ENCODE measurements at regions not wholly inside any gene's neighbourhood (a gene's known extent, or its start where the extent isn't known, plus 50 kb on each side); places are given as distances from the start of the nearest gene placed in this dataset.

GRCh38 chr9:13411791-13412190 is 132.3 kb upstream of the MPDZ start (continued):
- TF ChIP-seq, protein P1, sequence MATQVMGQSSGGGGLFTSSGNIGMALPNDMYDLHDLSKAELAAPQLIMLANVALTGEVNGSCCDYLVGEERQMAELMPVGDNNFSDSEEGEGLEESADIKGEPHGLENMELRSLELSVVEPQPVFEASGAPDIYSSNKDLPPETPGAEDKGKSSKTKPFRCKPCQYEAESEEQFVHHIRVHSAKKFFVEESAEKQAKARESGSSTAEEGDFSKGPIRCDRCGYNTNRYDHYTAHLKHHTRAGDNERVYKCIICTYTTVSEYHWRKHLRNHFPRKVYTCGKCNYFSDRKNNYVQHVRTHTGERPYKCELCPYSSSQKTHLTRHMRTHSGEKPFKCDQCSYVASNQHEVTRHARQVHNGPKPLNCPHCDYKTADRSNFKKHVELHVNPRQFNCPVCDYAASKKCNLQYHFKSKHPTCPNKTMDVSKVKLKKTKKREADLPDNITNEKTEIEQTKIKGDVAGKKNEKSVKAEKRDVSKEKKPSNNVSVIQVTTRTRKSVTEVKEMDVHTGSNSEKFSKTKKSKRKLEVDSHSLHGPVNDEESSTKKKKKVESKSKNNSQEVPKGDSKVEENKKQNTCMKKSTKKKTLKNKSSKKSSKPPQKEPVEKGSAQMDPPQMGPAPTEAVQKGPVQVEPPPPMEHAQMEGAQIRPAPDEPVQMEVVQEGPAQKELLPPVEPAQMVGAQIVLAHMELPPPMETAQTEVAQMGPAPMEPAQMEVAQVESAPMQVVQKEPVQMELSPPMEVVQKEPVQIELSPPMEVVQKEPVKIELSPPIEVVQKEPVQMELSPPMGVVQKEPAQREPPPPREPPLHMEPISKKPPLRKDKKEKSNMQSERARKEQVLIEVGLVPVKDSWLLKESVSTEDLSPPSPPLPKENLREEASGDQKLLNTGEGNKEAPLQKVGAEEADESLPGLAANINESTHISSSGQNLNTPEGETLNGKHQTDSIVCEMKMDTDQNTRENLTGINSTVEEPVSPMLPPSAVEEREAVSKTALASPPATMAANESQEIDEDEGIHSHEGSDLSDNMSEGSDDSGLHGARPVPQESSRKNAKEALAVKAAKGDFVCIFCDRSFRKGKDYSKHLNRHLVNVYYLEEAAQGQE (IDR thresholded peaks at IDR 0.05; ENCODE audit: borderline replicate concordance), result no peak
- TF ChIP-seq, protein P1 (CRISPR knock-in tag; IDR thresholded peaks at IDR 0.05; ENCODE audit: low read depth), result no peak
- no peak for TF ChIP-seq RAD51 (IDR thresholded peaks at IDR 0.05; ENCODE audit: borderline replicate concordance, low read depth)
- no peak for TF ChIP-seq HDAC1 (IDR thresholded peaks at IDR 0.05)
- TF ChIP-seq NBN (IDR thresholded peaks at IDR 0.05; ENCODE audit: low read depth), result no peak
- no peak for TF ChIP-seq SREBF1 (IDR thresholded peaks at IDR 0.05; ENCODE audit: borderline replicate concordance, low read depth, low read length)
- no peak for TF ChIP-seq EZH2 (IDR thresholded peaks at IDR 0.05; ENCODE audit: borderline replicate concordance, low read depth, low read length)
- TF ChIP-seq NR1H2 (CRISPR knock-in tag; IDR thresholded peaks at IDR 0.05), result no peak
- TF ChIP-seq ETS2 (tag; IDR thresholded peaks at IDR 0.05; ENCODE audit: borderline replicate concordance, poor library complexity, severe bottlenecking), result no peak
- TF ChIP-seq ZC3H11A (IDR thresholded peaks at IDR 0.05; ENCODE audit: low read depth, low read length), result no peak
- TF ChIP-seq MECOM (CRISPR knock-in tag; IDR thresholded peaks at IDR 0.05), result no peak

Measured in K562 (cell line).